NB4 (cell line): ENCODE measurements at regions not wholly inside any gene's neighbourhood (a gene's known extent, or its start where the extent isn't known, plus 50 kb on each side); places are given as distances from the start of the nearest gene placed in this dataset.

Experiments used
- POLR2A ChIP-seq: IDR thresholded peaks from 2 replicates; pipeline ENCODE4 v1.6.1; 2011; ENCODE audit warnings: mild to moderate bottlenecking; ENCODE audit not compliant: insufficient read length; ENCODE audit errors: extremely low read depth
- TF ChIP-seq, protein P1 (sequence below): IDR thresholded peaks from one replicate; pipeline ENCODE4 v1.5.1; 2012; ENCODE audit warnings: low read depth, low read length

DNA sequence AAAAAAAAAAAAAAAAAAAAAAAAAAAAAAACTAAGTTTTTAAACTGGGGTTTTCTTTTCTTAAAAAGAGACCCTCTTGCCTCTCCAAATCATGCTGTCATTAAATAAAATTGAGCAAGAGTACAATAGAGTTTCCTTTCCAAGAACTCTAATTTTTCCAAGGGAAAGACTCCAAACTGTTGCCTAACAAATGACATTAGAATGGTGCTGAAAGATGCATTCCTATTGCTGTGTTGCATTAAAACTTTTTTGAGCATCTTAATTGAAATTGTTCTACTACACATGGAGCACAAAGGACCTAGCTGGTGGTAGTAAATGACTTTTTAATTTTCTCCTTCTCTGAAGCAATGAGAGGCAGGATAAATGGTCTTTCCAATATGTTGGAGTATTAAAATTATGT is 469.1 kb upstream of the ARHGEF26 start:
- TF ChIP-seq, protein P1, sequence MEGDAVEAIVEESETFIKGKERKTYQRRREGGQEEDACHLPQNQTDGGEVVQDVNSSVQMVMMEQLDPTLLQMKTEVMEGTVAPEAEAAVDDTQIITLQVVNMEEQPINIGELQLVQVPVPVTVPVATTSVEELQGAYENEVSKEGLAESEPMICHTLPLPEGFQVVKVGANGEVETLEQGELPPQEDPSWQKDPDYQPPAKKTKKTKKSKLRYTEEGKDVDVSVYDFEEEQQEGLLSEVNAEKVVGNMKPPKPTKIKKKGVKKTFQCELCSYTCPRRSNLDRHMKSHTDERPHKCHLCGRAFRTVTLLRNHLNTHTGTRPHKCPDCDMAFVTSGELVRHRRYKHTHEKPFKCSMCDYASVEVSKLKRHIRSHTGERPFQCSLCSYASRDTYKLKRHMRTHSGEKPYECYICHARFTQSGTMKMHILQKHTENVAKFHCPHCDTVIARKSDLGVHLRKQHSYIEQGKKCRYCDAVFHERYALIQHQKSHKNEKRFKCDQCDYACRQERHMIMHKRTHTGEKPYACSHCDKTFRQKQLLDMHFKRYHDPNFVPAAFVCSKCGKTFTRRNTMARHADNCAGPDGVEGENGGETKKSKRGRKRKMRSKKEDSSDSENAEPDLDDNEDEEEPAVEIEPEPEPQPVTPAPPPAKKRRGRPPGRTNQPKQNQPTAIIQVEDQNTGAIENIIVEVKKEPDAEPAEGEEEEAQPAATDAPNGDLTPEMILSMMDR = no peak
- no peak for TF ChIP-seq POLR2A
